ENCODE measurements at regions not wholly inside any gene's neighbourhood (a gene's known extent, or its start where the extent isn't known, plus 50 kb on each side); places are given as distances from the start of the nearest gene placed in this dataset.
"Not testable (repeated sequence)": the region's sequence is repeated elsewhere in the genome, so short reads cannot be mapped to it uniquely, and the experiment has no call there.

GRCh38 chr3:158882445-158882844, 80.6 kb downstream of the MFSD1 start:
- intact Hi-C loops (cut with micrococcal nuclease): no loop called here

DNA sequence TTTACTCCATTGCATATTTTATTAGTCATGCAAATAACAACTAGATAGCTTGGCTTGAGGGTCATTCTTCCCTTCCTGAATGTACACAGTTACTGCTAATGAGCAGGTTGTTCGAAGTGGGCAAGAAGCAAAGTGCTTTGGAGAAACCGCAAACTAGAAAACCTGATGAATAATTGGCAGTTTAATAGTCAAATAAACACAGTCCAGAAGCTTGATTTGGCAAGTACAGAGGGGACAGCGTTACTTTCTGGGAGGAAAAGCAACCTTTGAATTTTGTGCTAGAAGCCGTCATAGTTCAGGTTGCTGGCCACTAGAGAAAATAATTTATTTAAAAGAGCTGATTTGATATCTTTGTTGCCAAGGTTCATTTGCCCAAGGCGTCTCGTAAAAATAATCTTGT, 94.9 kb downstream of the MFSD1 start:
- intact Hi-C loops (cut with micrococcal nuclease): no loop called here

GRCh38 chr3:158906749-158907148, 104.9 kb downstream of the MFSD1 start:
- intact Hi-C loops (cut with micrococcal nuclease): no loop called here

DNA sequence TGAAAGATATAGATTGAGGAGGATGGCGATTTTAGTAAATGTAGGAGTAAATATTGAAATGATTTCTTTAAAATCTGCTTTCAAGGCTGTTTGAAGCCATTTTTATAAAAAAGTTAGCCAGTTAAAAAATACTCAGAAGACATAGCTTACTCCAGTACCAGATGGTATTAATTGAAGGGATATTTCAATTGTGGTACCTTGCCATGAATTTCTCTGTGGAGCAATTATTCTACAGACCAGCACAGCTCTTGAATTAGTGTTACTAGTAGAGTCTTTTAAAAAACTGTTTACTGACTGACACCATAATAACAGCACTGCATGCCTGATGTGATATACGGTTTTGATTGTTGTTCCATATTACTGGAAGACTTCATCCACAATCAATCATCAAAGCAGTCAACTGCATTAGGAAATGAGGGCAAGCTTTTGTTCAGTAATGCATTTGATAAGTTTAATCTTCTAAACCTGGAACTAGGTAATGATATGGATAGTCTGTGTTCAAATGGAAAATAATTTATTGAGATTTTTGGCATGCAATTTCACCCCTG, 106.4 kb downstream of the MFSD1 start:
- intact Hi-C loops (cut with micrococcal nuclease): no loop called here

DNA sequence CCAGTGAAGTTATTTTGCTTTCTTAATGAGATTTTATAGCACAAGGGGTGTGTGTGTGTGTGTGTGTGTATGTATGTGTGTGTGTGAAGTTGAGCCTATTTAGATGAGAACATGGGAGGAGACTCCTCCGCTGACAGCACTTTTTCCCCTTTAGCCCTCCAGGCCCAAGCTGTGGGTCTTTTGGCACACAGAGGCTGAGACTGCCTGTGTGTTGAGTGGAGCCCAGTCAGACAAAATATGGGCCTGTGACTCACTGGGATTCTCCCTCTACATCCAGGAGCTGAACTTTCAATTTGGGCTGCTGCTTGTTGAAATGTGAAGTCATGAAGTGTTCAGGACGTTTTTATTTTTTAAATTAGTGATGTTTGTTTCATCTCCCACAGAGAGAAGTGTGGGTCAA, 108.0 kb downstream of the MFSD1 start:
- intact Hi-C loops (cut with micrococcal nuclease): no loop called here

DNA sequence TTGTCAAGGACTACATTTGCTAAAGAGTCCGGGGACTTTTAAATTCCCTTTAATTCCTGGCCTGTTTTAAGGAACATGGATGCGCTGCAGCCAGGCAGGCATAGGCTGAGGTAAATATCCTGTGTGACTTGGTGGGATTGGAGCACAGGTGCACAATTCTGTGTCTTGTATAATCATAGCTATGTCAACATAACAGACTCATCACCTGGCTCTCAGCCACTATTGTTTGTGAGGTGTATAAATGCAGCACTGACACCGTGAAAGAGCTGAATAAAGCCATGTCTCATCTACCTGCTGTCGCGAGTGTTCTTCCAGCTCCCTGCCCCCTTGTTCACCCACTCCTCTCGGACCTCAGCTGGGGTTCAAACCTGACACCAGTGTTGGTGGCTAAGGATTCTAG, 109.7 kb downstream of the MFSD1 start:
- intact Hi-C loops (cut with micrococcal nuclease): no loop called here

- intact Hi-C loops (cut with micrococcal nuclease): no loop called here
Observed at GRCh38 chr3:158912188-158912587, 110.3 kb downstream of the MFSD1 start.

- intact Hi-C loops (cut with micrococcal nuclease): no loop called here
Observed at GRCh38 chr3:158912621-158913020, 110.8 kb downstream of the MFSD1 start.

DNA sequence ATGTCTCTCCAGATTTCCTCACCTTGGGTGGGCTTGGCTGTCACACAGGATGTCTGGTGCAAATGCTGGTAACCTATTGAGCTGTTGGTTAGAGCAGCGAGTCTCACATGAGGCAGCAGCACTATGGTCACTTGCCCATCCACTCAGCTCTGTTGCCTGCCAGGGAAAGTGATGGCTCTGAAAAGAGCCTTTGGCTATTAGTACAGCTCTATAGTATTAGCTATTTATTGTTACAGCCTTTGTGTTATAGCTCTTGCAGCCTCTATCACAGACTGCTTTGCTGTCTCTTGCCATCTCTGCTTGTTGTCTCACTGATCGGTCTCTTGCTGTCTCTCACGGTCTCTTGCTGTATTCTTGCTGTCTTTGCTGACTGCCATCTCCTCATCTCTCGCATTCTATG, 114.3 kb downstream of the MFSD1 start:
- intact Hi-C loops (cut with micrococcal nuclease): no loop called here

GRCh38 chr3:158918008-158918407, 116.2 kb downstream of the MFSD1 start:
- intact Hi-C loops (cut with micrococcal nuclease): loop anchor here (2.0 kb wide), 1 partner anchor 343 kb away; no protein-coding TSS in a partner anchor

DNA sequence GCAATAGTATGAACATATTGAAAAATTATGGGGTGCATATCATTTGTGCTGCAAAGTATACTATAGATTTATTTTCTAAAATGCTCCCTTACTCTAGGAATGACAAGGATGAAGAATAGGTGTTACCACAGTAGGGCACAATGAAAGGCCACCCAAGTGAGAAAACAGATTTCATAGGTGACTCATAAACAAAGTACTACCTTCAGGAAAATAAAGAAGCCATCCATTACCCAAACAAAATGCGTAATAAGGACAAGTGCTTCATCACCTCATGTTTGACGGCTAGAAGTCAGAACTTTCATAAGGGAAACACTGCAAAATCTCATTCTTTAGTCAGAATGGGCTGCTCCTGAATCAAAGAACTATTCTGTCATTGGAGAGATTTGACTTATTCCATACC, 116.6 kb downstream of the MFSD1 start:
- intact Hi-C loops (cut with micrococcal nuclease): loop anchor here (2.0 kb wide), 1 partner anchor 342 kb away; no protein-coding TSS in a partner anchor

DNA sequence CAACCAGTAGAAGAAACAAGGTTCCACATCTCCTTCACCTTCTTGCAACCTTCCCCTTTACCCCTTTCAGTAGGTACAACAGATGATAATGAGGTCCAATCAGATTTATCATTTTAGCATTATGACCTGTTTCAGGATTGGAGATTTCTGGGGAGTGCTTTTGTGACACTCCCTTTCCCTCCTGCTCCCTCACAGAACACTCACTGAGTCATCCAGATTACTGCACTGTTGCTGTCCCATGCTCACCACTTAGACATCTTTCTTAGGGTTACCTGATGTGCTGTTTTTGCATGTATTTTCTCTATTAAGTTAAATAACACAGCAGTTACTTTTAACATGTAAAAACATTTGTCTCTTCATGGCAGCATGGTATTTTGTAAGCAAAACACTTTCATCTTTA, 118.5 kb downstream of the MFSD1 start:
- intact Hi-C loops (cut with micrococcal nuclease): no loop called here

DNA sequence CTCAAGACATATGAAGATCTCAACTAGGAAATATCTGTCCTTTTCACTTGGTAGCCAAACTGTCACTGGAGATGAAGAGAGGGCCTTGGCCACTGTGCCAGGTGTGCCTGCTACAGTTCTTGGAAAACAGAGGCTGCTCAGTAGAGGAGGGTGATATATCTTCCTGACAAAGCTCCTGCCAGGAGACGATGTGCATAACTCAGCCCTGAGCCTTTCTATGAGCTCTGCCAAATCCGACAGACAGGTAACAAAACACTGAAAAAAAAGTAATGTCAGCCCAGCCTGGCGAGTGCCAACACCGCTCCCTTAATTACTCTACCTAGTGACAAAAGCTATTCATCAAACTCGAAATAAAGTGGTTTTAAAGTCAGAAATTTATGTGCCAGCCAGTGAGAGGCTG, 123.2 kb downstream of the MFSD1 start:
- intact Hi-C loops (cut with micrococcal nuclease): no loop called here

GRCh38 chr3:158925828-158926494, 124.1 kb downstream of the MFSD1 start:
- intact Hi-C loops (cut with micrococcal nuclease): no loop called here

- intact Hi-C loops (cut with micrococcal nuclease): no loop called here
Observed at GRCh38 chr3:158935846-158936245, 134.0 kb downstream of the MFSD1 start.

DNA sequence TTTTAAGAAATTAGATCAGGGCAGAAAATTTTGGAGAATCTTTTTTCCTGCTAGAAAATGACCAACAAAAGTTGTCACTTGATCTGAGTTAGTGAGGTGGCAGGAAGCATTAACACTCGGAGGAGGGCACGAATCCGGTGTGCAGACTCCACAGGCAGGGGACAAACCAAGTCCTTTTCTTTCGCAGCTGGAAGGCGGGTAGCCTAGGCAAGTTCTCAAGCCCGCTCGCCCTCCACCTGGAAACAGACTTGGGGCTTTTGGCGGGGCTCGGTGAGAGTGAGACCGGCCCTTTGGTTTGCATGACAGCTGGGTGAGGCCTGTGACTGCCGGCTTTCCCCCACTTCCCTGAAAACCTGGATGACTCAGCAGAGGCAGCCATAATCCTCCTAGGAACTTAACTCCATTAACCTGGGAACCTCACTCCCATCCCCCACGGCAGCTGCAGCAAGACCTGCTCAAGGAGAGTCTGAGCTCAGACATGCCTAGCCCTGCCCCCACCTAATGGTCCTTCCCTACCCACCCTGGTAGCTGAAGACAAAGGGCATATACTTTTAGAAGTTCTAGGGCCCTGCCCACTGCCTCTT, 134.8 kb downstream of the MFSD1 start:
- intact Hi-C loops (cut with micrococcal nuclease): no loop called here

DNA sequence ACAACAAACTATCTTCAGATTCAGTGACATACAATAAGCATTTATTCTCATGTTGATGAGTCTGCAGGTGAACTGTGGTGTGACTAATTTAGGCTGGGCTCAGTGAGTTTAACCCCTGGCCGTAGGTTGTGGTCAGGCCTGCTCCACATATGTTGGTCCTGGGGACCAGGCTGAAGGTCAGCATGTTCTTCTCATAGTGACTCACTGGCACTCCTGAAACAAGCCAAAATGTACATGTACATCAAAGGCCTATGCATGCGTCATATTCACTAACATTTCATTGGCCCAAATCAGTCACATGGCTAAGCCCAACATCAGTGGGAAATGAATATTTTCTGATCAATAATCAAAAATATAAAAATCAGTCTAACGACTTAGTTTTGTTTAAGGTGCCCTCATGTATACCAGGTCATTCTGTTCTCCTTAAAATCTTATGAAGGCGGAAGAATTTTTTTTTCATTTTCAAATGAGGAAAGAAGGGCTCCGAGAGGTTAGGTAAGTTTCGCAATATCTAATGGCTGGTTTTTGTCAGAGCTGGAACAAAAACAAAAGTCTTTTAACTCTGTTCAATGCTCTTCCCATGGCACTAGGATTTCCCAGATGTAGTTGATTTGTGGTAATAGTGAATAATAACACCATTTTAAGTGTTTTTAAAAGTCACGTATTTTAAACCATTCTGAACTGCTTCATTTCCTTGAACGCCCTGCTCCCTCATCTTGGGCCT, 148.5 kb downstream of the MFSD1 start:
- intact Hi-C loops (cut with micrococcal nuclease): no loop called here

GRCh38 chr3:158953131-158953530, 151.3 kb downstream of the MFSD1 start:
- intact Hi-C loops (cut with micrococcal nuclease): no loop called here

DNA sequence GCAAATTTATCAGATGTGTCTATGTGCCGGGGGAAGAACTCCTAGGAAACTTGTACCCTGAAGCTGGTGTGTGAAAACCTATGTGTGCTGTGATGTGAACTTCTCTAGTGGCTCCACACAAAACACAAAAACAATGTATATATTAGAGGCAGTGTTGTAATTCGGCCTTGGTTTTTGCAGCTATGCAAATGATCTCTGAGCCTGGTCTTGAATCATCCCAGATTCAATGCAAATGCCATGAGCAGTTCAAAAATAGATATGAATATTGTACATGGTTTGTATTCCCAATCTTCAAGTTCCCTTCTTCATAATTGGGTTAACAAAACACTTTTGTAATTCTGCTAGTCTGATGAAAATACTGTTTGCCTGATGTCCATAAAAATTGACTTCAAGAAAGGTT, 152.6 kb downstream of the MFSD1 start:
- intact Hi-C loops (cut with micrococcal nuclease): no loop called here

DNA sequence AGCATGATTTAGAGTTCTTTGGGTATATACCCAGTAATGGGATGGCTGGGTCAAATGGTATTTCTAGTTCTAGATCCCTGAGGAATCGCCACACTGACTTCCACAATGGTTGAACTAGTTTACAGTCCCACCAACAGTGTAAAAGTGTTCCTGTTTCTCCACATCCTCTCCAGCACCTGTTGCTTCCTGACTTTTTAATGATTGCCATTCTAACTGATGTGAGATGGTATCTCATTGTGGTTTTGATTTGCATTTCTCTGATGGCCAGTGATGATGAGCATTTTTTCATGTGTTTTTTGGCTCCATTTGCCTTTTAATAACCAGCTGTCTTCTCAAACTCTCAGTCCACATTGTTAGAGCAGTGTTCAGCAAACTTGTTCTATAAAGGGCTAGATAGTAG, 155.9 kb downstream of the MFSD1 start:
- intact Hi-C loops (cut with micrococcal nuclease): not testable (repeated sequence)

GRCh38 chr3:158958873-158959272, 157.0 kb downstream of the MFSD1 start:
- intact Hi-C loops (cut with micrococcal nuclease): no loop called here

DNA sequence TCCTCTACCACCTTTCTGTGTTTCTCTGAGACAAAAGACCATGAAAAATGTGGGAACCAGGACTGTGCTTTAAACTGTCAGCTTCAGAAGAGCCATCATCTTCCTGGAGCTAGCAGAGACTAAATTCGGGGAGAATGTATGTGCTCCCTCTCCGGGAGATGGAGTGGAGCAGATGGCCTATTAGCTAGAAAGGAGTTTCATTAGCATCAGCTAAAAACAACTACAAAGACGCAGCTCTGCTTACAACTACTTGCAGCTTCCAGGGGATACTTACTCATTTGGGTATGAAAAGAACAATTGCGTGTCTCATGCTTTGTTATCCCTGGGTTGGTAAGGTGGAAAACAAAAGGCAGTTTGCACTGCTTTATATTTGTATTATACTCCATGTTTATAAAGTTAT, 159.6 kb downstream of the MFSD1 start:
- intact Hi-C loops (cut with micrococcal nuclease): no loop called here
